HepG2 (cell line): ENCODE measurements at regions not wholly inside any gene's neighbourhood (a gene's known extent, or its start where the extent isn't known, plus 50 kb on each side); places are given as distances from the start of the nearest gene placed in this dataset.

ENCODE experiments used
- ELF1 ChIP-seq: sonication (generic); formaldehyde crosslinking; IDR thresholded peaks from 2 replicates; pipeline ENCODE4 v1.4.0; 2020; ENCODE audit warnings: missing genetic modification reagents
- EP300 ChIP-seq, 3 experiments: sonication (generic) in 1 of 3; formaldehyde crosslinking in 1 of 3; IDR thresholded peaks; 2 replicates each; pipeline versions ENCODE4 v1.5.1 to v1.6.1; 2011 to 2020; ENCODE audit warnings: low read depth in 2 of 3, low read length in 2 of 3, borderline replicate concordance in 1 of 3, improper control_type of control experiment in 1 of 3, mild to moderate bottlenecking in 1 of 3, missing genetic modification reagents in 1 of 3, moderate library complexity in 1 of 3
- EZH2 ChIP-seq: conservative IDR thresholded peaks from 2 replicates; pipeline ENCODE4 v1.6.1; 2012; ENCODE audit warnings: mild to moderate bottlenecking, low read depth, low read length, moderate library complexity
- HNRNPH1 ChIP-seq: fragments of 200-400 bp; formaldehyde crosslinking; optimal IDR thresholded peaks from 2 replicates; pipeline ENCODE3; 2017; ENCODE audit warnings: mild to moderate bottlenecking, low read depth, low read length
- KAT2B ChIP-seq: fragments of 150-350 bp; IDR thresholded peaks from 2 replicates; pipeline ENCODE4 v1.6.1; 2014; ENCODE audit warnings: low read depth, low read length, borderline replicate concordance
- NR2F2 ChIP-seq: IDR thresholded peaks from 2 replicates; pipeline ENCODE4 v1.6.1; 2012; ENCODE audit warnings: low read depth, inconsistent platforms, borderline replicate concordance
- TBX3 ChIP-seq: fragments of 450-650 bp; IDR thresholded peaks from 2 replicates; pipeline ENCODE4 v1.6.1; 2017; ENCODE audit warnings: antibody characterized with exemption, mild to moderate bottlenecking, inconsistent platforms, borderline replicate concordance
- TOPORS ChIP-seq: sonication (generic); formaldehyde crosslinking; IDR thresholded peaks from 2 replicates; pipeline ENCODE4 v1.8.0; 2023; ENCODE audit warnings: mild to moderate bottlenecking, missing genetic modification reagents
- ZNF225 ChIP-seq: sonication (generic); formaldehyde crosslinking; IDR thresholded peaks from 2 replicates; pipeline ENCODE4 v1.4.0; 2020; ENCODE audit warnings: mild to moderate bottlenecking, missing genetic modification reagents
- ZNF232 ChIP-seq: sonication (generic); formaldehyde crosslinking; IDR thresholded peaks from 2 replicates; pipeline ENCODE4 v1.4.0; 2020; ENCODE audit warnings: missing genetic modification reagents, borderline replicate concordance
- TF ChIP-seq, protein P1 (sequence below): sonication (generic); formaldehyde crosslinking; IDR thresholded peaks from 2 replicates; pipeline ENCODE4 v1.8.0; 2022; ENCODE audit warnings: missing genetic modification reagents, mild to moderate bottlenecking, inconsistent platforms, borderline replicate concordance
- TF ChIP-seq, protein P2 (sequence below): sonication (generic); formaldehyde crosslinking; IDR thresholded peaks from 2 replicates; pipeline ENCODE4 v1.5.0; 2020; ENCODE audit warnings: mild to moderate bottlenecking, missing genetic modification reagents, moderate library complexity
- TF ChIP-seq, protein P3 (sequence below): sonication (generic); formaldehyde crosslinking; IDR thresholded peaks from 2 replicates; pipeline ENCODE4 v1.4.0; 2020; ENCODE audit warnings: mild to moderate bottlenecking, missing genetic modification reagents

DNA sequence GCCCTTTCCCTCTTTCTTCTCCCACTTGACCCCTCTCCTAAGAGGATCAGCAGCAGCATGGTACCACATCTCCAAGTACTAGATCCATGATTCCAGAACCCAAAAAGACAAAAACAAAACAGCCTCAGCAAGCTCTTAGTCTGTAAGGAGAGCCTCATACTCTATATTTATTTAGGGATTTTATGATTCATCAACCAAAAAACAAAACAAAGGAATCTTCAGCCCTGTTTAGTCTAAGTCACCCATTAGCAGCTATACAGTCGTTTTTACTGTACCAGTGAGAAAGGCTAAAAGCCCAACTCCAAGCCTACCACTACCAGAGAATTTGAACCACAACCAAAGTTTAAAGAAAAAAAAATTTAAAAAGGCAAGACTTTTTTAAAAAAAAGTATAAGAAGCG is 1020.3 kb upstream of the CADM2 start:
- TF ChIP-seq, protein P1, sequence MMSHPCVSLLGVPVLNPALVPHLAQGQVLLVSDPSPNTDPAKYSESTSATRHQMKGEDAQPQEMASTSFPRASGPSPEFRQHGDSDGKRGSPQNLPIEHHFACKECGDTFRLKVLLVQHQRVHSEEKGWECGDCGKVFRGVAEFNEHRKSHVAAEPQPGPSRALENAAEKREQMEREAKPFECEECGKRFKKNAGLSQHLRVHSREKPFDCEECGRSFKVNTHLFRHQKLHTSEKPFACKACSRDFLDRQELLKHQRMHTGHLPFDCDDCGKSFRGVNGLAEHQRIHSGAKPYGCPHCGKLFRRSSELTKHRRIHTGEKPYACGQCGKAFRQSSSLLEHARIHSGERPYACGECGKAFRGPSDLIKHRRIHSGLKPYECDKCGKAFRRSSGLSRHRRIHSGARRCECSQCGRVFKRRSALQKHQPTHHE (CRISPR knock-in tag) = no peak
- TF ChIP-seq TOPORS (CRISPR knock-in tag) (no peak), NR2F2 (no peak), KAT2B (no peak), EP300 (IDR thresholded peaks at IDR 0.05; ENCODE audit: low read depth in 2 of 2, low read length in 2 of 2) (no peak), EP300 (CRISPR knock-in tag; IDR thresholded peaks at IDR 0.05; ENCODE audit: borderline replicate concordance) (no peak), EZH2 (no peak), ZNF232 (CRISPR knock-in tag) (no peak), ELF1 (CRISPR knock-in tag) (no peak), TBX3 (no peak), HNRNPH1 (no peak), ZNF225 (CRISPR knock-in tag) (no peak)
- TF ChIP-seq, protein P2, sequence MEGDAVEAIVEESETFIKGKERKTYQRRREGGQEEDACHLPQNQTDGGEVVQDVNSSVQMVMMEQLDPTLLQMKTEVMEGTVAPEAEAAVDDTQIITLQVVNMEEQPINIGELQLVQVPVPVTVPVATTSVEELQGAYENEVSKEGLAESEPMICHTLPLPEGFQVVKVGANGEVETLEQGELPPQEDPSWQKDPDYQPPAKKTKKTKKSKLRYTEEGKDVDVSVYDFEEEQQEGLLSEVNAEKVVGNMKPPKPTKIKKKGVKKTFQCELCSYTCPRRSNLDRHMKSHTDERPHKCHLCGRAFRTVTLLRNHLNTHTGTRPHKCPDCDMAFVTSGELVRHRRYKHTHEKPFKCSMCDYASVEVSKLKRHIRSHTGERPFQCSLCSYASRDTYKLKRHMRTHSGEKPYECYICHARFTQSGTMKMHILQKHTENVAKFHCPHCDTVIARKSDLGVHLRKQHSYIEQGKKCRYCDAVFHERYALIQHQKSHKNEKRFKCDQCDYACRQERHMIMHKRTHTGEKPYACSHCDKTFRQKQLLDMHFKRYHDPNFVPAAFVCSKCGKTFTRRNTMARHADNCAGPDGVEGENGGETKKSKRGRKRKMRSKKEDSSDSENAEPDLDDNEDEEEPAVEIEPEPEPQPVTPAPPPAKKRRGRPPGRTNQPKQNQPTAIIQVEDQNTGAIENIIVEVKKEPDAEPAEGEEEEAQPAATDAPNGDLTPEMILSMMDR (CRISPR knock-in tag) = no peak
- TF ChIP-seq, protein P3, sequence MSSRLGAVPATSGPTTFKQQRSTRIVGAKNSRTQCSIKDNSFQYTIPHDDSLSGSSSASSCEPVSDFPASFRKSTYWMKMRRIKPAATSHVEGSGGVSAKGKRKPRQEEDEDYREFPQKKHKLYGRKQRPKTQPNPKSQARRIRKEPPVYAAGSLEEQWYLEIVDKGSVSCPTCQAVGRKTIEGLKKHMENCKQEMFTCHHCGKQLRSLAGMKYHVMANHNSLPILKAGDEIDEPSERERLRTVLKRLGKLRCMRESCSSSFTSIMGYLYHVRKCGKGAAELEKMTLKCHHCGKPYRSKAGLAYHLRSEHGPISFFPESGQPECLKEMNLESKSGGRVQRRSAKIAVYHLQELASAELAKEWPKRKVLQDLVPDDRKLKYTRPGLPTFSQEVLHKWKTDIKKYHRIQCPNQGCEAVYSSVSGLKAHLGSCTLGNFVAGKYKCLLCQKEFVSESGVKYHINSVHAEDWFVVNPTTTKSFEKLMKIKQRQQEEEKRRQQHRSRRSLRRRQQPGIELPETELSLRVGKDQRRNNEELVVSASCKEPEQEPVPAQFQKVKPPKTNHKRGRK = no peak
